ENCODE measurements at regions not wholly inside any gene's neighbourhood (a gene's known extent, or its start where the extent isn't known, plus 50 kb on each side); places are given as distances from the start of the nearest gene placed in this dataset.
"Not testable (repeated sequence)": the region's sequence is repeated elsewhere in the genome, so short reads cannot be mapped to it uniquely, and the experiment has no call there.

- no peak overlapping the region for H3K4me3 ChIP-seq
- no peaks in the 10 kb centered on the region for H3K4me1 ChIP-seq
- DNase-seq, result no peak
- no peak overlapping the region for H3K27ac ChIP-seq
- H3K36me3 ChIP-seq, result no peaks in the 10 kb centered on the region
- no peaks in the 10 kb centered on the region for H3K27me3 ChIP-seq
- no peaks in the 10 kb centered on the region for H3K9me3 ChIP-seq
- TF ChIP-seq POLR2A (IDR thresholded peaks at IDR 0.05) (no peak), CTCF (IDR thresholded peaks at IDR 0.05) (no peak)
These were observed 402.9 kb upstream of the SOX5 start for GRCh38 chr12:24352363-24352762.

- H3K27me3 ChIP-seq, result no peaks in the 10 kb centered on the region
- H3K9me3 ChIP-seq, result no peaks in the 10 kb centered on the region
- no peak overlapping the region for H3K4me3 ChIP-seq
- H3K4me1 ChIP-seq, result no peaks in the 10 kb centered on the region
- H3K27ac ChIP-seq, result no peak overlapping the region
- TF ChIP-seq CTCF (IDR thresholded peaks at IDR 0.05) (no peak), POLR2A (IDR thresholded peaks at IDR 0.05) (no peak)
- DNase-seq, result no peak
- no peaks in the 10 kb centered on the region for H3K36me3 ChIP-seq
These were observed 399.8 kb upstream of the SOX5 start for GRCh38 chr12:24349051-24349799.

GRCh38 chr12:24348180-24348579, 398.7 kb upstream of the SOX5 start:
- not testable (repeated sequence) for H3K27ac ChIP-seq, DNase-seq, H3K27me3 ChIP-seq

GRCh38 chr12:24328261-24328660, 378.8 kb upstream of the SOX5 start:
- no peaks in the 10 kb centered on the region for H3K27me3 ChIP-seq
- TF ChIP-seq CTCF (IDR thresholded peaks at IDR 0.05) (no peak), POLR2A (IDR thresholded peaks at IDR 0.05) (no peak)
- H3K4me3 ChIP-seq, result no peak overlapping the region
- H3K4me1 ChIP-seq, result no peaks in the 10 kb centered on the region
- DNase-seq, result no peak
- H3K36me3 ChIP-seq, result no peaks in the 10 kb centered on the region
- no peak overlapping the region for H3K27ac ChIP-seq
- H3K9me3 ChIP-seq, result no peaks in the 10 kb centered on the region

More at GRCh38 chr12:24348180-24348579, 398.7 kb upstream of the SOX5 start:
- H3K36me3 ChIP-seq, H3K4me1 ChIP-seq, H3K4me3 ChIP-seq, H3K9me3 ChIP-seq: not testable (repeated sequence)

- TF ChIP-seq CTCF (IDR thresholded peaks at IDR 0.05), result no peak
- TF ChIP-seq POLR2A (IDR thresholded peaks at IDR 0.05), result no peak
- Histone ChIP-seq H3K4me3 (no peak overlapping the region), H3K36me3 (no peaks in the 10 kb centered on the region), H3K4me1 (no peaks in the 10 kb centered on the region), H3K9me3 (no peaks in the 10 kb centered on the region), H3K27ac (no peak overlapping the region), H3K27me3 (no peaks in the 10 kb centered on the region)
- DNase-seq, result no peak
These were observed 375.9 kb upstream of the SOX5 start for GRCh38 chr12:24325331-24325730.

- Histone ChIP-seq H3K27ac (no peak overlapping the region), H3K4me1 (no peaks in the 10 kb centered on the region), H3K27me3 (no peaks in the 10 kb centered on the region), H3K9me3 (no peaks in the 10 kb centered on the region), H3K36me3 (no peaks in the 10 kb centered on the region), H3K4me3 (no peak overlapping the region)
- TF ChIP-seq CTCF (IDR thresholded peaks at IDR 0.05) (no peak), POLR2A (IDR thresholded peaks at IDR 0.05) (no peak)
- DNase-seq, result no peak
These were observed 358.4 kb upstream of the SOX5 start for GRCh38 chr12:24307716-24308335.
